Lower lobe of right lung (tissue), 2 donors: ENCODE measurements at regions not wholly inside any gene's neighbourhood (a gene's known extent, or its start where the extent isn't known, plus 50 kb on each side); places are given as distances from the start of the nearest gene placed in this dataset.

ENCODE experiments used
- ATAC-seq, 2 donors: fragments of 200-7000 bp; cut with Tn5 transposase; one replicate each; pipeline ENCODE4 v1.9.1; 2020 to 2022; ENCODE audit warnings: mild to moderate bottlenecking in 2 of 2, moderate library complexity in 2 of 2
- DNase-seq: peaks from one replicate; pipeline ENCODE4 v3.0.0-alpha.2; 2020
- H3K27ac ChIP-seq: fragments of 200-600 bp; one replicate; pipeline ENCODE4 v1.8.0; 2022
- H3K27me3 ChIP-seq: fragments of 200-600 bp; one replicate; pipeline ENCODE4 v1.8.0; 2022; ENCODE audit warnings: low read depth
- H3K36me3 ChIP-seq: fragments of 200-600 bp; one replicate; pipeline ENCODE4 v1.8.0; 2022; ENCODE audit warnings: mild to moderate bottlenecking
- H3K4me1 ChIP-seq: fragments of 200-600 bp; one replicate; pipeline ENCODE4 v1.8.0; 2022
- H3K4me3 ChIP-seq: fragments of 200-600 bp; one replicate; pipeline ENCODE4 v1.8.0; 2022; ENCODE audit warnings: mild to moderate bottlenecking
- H3K9me3 ChIP-seq: fragments of 200-600 bp; one replicate; pipeline ENCODE4 v1.8.0; 2022
- CTCF ChIP-seq: fragments of 200-600 bp; IDR thresholded peaks from one replicate; pipeline ENCODE4 v1.8.0; 2022; ENCODE audit warnings: antibody characterized with exemption, mild to moderate bottlenecking
- intact Hi-C: fragments of 100-400 bp; cut with DNase I; formaldehyde crosslinking; loops from one replicate; pipeline ENCODE4 v1.11.0; 2022
- donor health status: DM: no; HTN: yes; CAD: no; lungs with severe emphysema.

GRCh38 chr21:41582866-41583265, 74.9 kb upstream of the TMPRSS2 start:
- Histone ChIP-seq H3K27ac (peak overlapping the region; percentile 31), H3K36me3 (no peaks in the 10 kb centered on the region), H3K4me3 (no peak overlapping the region), H3K9me3 (peaks cover 14% of the 10 kb centered on the region), H3K27me3 (no peaks in the 10 kb centered on the region), H3K4me1 (no peaks in the 10 kb centered on the region)
- intact Hi-C loops = no loop called here
- ATAC-seq = peak in 1 of 2 donors; percentile 2
- no peak for TF ChIP-seq CTCF
- no peak for DNase-seq

- H3K4me1 ChIP-seq = no peaks in the 10 kb centered on the region
- no peak for TF ChIP-seq CTCF
- ATAC-seq (no peak), DNase-seq (no peak)
- H3K4me3 ChIP-seq = no peak overlapping the region
- H3K27me3 ChIP-seq = no peaks in the 10 kb centered on the region
- intact Hi-C loops = no loop called here
- H3K36me3 ChIP-seq = no peaks in the 10 kb centered on the region
- peak overlapping the region; percentile 31 for H3K27ac ChIP-seq
- H3K9me3 ChIP-seq = peaks cover 16% of the 10 kb centered on the region
Observed at GRCh38 chr21:41582298-41582840, 74.4 kb upstream of the TMPRSS2 start.

GRCh38 chr21:41581592-41582228, 73.8 kb upstream of the TMPRSS2 start:
- Histone ChIP-seq H3K27me3 (no peaks in the 10 kb centered on the region), H3K4me3 (no peak overlapping the region), H3K27ac (no peak overlapping the region), H3K4me1 (no peaks in the 10 kb centered on the region), H3K9me3 (peaks cover 19% of the 10 kb centered on the region), H3K36me3 (no peaks in the 10 kb centered on the region)
- ATAC-seq (no peak), DNase-seq (no peak)
- TF ChIP-seq CTCF = no peak
- intact Hi-C loops = no loop called here

DNA sequence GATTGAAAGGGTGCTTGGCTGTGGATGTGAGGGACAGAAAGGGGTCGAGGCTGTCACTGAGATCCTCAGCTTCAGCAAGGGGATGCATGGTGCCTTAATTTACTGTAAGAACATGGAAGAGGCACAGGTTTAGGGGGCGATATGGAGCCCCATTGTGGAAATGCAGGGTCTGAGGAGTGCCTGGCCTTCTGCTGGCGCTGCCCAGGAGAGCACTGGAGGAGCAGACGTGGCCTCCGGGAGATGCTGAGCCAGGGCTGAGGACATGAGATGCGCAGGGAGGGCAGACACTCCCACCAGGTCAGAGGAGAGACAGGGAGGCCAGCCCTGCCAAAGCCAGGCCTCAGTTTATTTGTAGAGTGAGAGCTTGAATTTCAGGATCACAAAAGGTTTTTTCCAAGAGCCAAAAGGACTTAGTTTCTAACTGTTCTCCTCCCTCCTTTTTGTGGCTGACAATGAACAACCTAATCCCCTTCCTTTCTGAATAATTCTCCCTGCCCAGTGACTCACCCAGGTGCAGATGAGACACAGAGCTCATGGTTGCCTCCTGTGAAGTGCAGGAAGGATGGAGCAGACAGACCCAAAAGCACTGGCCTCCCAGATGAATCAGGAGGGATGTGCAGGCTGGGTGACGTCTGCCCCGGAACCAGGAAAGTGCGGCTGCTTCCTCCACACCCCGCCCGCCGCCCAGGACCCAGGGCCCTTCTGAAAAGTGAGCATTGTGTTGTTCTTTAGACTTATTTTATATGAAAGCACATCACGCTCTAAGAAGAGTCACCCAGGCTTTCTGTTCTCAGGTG, 73.0 kb upstream of the TMPRSS2 start:
- no peak for DNase-seq
- no peak for TF ChIP-seq CTCF
- intact Hi-C loops = no loop called here
- Histone ChIP-seq H3K4me3 (no peak overlapping the region), H3K27me3 (no peaks in the 10 kb centered on the region), H3K4me1 (no peaks in the 10 kb centered on the region), H3K36me3 (no peaks in the 10 kb centered on the region), H3K27ac (no peak overlapping the region), H3K9me3 (peaks cover 19% of the 10 kb centered on the region)
- ATAC-seq = no peak

GRCh38 chr21:41579692-41580091, 71.7 kb upstream of the TMPRSS2 start:
- TF ChIP-seq CTCF = no peak
- intact Hi-C loops = no loop called here
- peaks cover 19% of the 10 kb centered on the region for H3K9me3 ChIP-seq
- H3K27ac ChIP-seq = no peak overlapping the region
- H3K4me3 ChIP-seq = no peak overlapping the region
- no peaks in the 10 kb centered on the region for H3K36me3 ChIP-seq
- DNase-seq (no peak), ATAC-seq (no peak)
- no peaks in the 10 kb centered on the region for H3K4me1 ChIP-seq
- H3K27me3 ChIP-seq = no peaks in the 10 kb centered on the region
